Activated CD4-positive, CD25-positive, alpha-beta regulatory T cell (primary cell): ENCODE measurements at regions not wholly inside any gene's neighbourhood (a gene's known extent, or its start where the extent isn't known, plus 50 kb on each side); places are given as distances from the start of the nearest gene placed in this dataset.

Experiments used
- DNase-seq, 4 experiments: peaks; one replicate each; lab custom pipeline; 2025; lab: John Stamatoyannopoulos, UW

DNA sequence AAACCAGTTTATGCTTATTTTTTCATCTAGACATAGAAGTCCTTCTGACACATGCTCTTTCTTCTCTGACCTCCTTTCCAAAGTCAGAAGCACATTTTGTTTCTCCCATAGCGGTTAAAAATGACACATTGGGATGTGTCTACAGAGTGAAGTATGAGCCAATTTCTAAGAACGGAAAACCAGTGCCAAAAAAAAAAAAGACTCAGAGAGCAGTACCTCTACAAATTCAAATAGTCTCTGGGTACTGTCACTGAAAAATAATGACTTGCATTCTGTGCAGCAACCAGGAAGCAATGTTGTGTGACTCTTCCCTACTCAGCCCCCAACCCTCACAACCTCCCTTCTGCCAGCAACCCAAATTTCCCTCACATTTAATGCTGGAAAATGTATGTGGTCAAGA, 145.5 kb upstream of the PMFBP1 start:
- no peak for DNase-seq

DNA sequence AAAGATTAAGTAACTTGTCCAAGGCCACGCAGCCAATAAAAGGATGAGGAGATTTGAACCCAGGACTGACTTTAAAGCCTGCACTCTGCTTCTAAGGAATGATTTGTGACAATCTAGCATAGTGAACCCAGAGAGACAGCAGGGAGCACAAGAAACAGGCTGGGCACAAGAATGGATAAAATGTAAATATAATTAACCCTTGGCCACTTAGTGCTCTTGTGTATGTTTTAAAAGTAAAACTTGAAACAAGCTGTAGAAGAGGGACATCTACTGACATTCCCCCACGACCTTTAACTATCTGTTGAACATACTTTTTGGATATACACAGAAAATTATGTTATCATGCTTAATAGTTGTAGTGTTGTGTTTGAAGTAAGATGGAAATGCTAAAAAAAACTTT, 141.9 kb upstream of the PMFBP1 start:
- no peak for DNase-seq

DNA sequence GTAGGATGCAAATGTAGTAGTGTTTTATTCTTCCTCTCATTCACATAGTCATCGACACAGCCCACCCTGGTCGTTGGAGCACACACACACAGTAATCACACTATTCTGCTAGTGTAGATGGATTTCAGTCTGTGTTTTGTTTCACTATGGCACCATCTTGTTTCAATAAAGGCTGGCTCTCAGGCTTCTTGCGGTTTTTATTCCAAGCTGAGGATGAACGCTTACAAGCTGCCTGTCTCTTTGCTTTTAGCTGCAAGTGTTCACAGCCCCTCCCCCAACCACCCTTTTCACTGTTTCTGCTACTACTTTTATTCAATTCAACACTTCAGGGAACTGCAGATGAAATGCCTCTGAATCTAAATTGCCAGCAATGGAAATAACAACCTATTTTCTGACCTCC, 140.9 kb upstream of the PMFBP1 start:
- no peak for DNase-seq

DNA sequence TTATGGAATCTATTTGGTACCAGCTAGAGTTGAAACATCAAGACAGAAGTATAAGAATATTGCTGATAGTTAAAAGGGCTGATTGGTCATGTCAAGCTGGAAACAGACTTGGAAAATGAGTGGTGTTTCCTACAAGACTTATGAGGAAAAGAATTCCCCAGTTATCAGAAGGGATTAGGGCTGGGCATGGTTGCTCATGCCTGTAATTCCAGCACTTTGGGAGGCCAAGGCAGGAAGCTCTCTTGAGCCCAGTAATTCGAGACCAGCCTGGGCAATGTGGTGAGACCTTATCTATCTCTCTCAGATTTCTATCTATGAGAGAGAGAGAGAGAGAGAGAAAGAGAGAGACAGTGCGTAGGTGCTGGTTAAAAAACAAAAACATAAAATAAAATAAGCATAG, 139.5 kb upstream of the PMFBP1 start:
- DNase-seq: no peak

DNA sequence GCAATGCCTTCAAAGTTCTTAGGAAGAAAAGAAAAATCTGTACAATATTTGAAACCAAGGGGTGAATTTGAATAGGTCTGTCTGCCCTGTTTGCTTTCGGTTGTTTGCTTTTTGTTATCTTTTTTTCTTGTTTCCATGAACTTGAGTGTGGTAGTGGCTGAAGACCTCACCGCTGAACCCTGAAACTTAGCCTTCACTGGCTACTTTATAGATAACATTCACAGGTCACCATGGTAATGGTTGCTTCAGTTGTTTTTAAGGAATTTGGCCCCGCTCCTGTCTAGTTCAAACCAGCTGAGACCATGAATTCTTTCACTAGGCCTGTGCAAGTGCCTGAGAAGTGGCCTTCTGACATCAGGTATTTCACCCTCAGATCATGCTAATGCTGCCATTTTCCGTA, 137.0 kb upstream of the PMFBP1 start:
- no peak for DNase-seq

DNA sequence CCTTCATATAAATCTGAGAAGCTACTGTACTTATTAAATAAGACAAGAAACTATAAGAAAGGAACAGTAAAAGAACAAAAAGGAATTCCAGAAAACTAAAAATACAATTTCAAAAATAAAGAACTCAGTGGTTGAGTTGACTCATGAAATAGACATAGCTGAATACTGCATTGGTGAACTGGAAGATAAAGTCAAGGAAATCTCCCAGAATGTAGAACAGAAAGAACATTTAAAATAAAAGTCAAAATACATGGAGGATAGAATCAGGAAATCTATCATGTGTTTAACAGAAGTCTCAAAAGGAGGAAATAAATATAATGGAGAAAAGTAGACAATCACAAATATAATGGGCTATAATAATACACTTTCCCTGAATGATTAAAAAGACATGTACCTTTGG, 136.4 kb upstream of the PMFBP1 start:
- no peak for DNase-seq

DNA sequence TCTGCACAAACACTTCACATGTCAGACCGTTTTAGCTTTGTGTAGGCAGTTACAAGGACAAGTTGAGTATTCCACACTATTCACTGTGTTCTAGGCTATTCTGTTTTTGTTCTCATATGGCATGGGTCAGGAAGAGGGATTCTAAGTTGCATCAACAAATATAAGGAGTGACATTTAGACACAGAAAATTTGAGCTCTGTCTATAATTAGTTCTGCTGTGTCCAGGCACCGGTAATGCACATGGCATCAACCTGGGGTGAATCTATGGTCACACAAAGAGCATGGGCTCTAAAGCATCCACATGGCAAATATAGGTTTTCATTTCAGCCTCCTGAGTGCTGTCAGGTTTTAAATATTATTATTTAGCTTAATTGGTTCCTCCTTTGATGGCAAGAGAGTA, 130.4 kb upstream of the PMFBP1 start:
- DNase-seq: no peak

DNA sequence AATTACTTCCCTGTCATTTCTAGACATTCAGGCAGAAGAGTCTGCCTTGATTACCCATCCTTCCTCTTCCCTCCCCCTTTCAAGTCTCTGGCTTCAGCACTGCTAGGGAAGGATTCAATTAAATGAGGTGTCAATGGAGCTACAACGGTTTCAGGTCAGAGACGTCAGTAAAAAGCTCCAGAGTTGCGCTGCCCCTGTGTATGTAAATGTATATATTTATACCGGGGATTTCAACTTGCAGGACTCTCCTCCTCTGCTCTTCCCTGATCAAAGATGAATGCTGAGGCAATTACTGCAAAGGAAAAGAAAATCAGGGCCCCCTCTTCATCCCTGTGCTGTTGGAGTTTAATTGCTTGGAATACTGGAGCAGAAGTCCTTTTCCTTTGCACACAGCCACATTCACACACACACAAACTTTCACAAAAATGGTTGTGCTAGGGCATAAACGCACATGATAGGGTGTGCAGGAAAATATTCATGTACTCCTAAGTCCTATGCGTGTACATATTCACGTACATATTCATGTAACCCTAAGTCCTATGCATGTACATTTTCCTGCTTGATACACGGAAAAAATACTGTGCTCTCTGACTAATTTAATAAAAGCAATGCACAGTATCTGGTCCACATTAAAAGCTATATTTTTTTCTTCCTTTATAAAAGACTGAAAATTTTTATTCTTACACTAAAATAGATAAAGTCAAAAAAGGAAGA, 129.7 kb upstream of the PMFBP1 start:
- no peak for DNase-seq

DNA sequence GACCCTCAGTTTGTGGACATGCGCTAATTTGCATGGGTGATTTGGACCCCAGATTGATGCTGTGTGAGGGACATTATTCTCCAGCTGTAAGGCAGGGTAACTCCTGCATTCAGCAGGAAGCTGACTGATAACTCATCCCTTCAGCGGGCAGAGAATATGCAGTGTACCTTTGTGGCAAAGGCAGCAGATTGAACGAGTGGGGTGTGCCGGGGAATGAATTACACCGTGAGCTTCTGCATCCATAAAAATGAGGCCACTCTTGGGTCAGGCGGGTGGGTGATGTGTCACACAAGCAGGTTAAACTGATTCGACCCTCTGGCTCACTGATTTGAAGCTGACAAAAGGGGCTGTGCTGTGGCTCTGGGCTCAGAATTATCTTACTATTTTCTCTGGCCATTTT, 128.9 kb upstream of the PMFBP1 start:
- DNase-seq: no peak

DNA sequence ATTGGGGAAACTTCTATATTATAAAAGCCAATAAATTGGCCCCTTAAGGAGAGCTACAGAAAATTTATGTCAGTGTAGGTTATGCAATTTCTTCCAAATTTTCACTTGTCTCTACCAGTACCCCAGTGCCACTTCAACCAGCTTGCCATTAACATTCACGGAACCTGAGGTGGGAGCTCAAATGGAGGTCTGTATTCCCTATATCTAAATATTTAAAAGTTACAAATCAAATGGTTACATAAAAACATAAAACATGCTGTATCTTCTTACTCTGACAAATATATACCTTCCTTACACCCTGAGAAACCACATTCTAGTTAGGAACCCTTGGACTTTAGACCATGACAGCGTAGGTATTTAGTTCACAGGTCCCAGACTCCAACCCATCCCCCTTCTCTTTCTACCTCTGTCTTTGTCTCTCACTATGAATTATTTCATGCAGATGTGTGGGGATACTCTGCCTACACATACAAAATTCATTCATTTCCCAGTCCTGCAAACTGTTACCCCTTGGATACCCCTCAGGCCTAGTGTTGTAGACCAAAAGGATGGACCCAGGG, 127.8 kb upstream of the PMFBP1 start:
- no peak for DNase-seq

DNA sequence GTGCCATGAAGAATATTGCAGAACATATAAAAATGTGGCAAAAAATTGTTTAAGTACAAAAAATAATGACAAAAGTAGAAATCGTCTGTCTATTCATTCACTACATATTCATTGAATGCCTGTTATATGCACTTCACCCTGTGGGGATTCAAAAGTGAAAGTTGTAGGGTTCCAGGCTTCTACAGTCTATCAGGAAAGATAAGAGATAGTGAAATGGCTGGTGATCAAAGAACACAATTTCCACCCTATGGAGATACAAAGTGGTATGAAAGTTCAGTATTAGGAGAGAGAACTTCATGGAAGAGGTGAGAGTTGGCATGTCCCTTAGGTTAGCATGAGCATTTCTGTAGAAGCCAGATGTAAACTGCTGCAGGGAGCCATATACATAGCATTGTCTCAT, 127.0 kb upstream of the PMFBP1 start:
- DNase-seq: no peak

DNA sequence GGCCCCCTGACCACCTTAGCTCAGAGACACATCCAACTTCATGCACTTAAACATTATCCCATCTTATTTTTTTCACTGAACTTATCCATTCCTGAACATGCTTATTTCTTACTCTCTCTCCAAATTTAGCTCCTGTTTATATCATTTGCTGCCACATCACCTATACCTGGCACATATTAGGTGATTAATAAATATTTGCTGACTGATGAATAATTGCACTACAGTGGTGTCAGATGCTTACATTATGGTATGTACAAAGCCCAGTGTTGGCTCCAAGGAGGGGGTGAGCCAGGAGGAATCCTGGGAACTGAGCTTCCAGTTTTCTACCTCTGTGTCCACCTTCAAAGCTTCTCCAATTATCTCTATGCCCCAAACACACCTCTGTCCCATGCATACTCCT, 124.0 kb upstream of the PMFBP1 start:
- no peak for DNase-seq

DNA sequence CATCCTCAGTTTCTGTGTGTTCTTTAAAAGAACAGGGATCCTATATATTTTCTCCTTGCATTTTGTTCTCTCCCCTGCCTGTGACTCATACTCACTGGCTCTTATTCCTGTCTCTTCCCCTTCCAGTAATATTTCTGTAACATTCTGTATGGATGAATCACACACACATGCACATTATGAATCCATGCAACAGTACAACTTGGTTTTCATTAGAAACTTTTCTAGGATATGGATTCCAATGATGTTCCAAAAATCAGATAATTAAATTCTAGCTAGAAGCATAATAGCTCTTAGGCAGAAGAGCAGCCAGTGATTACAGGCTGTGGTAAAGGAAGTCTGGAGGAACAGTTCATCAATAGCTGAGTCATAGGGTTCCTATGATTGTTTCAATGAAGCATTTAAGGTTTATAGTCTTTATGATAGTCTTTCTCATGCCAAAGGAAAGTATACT, 119.6 kb upstream of the PMFBP1 start:
- no peak for DNase-seq

DNA sequence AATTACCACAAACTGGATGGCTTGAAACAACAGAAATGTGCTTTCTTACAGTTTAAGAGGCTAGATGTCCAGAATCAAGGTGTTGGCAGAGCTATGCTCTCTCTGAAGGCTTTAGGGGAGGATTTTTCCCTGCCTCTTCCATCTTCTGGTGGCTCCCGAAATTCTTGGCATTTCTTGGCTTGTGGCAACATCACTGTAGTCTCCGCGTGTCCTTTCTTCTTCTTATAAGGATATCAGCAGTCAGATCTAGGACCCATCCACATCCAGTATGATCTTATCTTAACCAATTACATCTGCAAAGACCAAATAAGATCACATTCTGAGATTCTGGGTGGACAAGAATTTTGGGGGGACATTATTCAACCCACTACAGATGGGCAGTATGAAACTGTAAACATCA, 119.2 kb upstream of the PMFBP1 start:
- no peak for DNase-seq

DNA sequence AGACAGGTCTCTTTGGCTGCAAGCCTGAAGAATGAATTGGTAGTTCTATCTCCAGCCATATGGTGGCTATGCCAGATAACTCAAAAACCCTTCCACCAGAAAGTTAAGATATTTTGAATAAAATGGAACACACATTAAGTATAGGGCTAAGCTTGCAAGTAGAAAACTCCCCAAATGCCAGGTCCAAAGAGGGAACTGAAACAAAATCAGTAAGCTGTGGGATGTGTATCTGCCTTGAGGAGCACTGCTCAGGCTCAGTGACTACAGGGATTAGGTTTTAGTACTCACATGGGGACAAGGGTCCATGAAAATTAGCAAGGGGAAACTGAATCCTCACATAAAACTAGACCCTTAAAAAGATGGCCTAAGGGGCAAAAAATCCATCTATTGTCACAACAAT, 115.7 kb upstream of the PMFBP1 start:
- DNase-seq: no peak

DNA sequence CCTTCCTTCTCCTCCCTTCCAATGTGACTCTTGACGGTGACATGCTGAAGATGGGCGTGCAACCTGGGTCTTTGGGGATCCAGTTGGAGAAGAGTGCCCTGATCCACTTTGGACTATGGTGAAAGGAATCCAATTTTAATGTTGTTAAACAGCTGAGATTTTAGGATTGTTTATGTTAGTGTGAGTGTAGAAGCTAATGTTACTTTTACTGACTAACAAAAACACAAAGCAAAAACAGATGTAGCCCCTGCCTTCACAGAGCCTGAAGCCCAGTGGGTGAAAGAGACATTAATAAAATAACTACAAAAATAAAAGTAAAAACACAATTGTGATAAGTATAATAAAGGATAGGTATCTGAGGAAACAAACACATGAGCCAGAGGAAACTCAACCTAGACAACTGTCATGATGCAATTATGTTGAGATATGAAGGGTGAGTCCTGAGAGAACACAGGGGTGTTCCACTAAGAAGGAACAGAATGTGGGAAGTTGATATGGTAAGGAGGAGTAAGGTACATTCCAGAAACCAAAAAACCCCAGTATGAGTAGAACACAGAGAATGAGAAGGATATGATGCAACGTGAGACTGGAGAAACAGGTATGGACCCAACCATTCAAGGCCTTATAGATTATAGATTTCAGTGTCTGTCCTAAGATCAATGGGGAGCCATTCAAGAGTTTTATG, 115.1 kb upstream of the PMFBP1 start:
- DNase-seq: no peak

DNA sequence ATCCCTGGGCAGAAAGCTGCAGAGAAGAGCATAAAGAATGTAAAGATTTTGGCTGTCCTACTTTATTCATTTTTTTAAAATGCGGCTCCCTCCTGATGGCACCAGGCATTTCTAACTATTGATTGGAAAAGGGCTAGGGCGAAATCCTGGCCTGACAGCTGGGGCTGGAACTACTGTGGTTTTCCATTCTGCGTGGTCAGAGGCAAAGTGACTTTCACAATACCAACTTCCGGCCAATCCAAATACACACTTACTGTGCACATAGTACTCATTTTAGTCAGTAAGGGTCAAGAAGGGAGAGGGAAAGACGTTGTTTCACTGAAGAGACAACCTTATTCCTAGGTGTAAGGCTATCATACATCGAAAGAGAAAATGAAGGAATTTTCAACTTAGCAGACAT, 113.8 kb upstream of the PMFBP1 start:
- no peak for DNase-seq

DNA sequence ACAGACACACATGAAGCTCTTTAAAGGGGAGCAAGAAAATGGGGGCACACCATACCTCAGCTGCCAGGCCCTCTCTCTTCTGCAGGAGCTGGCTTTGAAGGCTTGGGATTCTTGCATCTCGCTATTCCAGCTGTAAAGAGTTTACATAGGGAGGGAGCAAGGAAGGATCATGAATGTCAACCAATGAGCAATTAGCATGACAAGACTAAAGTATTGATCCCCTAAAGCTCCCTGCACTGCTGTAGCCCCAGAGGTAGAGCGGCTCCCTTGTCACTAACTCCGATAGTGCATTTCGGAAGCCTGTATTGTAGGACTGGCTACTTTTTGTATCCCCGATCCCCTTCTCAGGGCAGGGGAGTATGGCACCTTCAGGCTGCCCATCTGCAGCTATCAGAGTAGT, 113.4 kb upstream of the PMFBP1 start:
- DNase-seq: no peak

DNA sequence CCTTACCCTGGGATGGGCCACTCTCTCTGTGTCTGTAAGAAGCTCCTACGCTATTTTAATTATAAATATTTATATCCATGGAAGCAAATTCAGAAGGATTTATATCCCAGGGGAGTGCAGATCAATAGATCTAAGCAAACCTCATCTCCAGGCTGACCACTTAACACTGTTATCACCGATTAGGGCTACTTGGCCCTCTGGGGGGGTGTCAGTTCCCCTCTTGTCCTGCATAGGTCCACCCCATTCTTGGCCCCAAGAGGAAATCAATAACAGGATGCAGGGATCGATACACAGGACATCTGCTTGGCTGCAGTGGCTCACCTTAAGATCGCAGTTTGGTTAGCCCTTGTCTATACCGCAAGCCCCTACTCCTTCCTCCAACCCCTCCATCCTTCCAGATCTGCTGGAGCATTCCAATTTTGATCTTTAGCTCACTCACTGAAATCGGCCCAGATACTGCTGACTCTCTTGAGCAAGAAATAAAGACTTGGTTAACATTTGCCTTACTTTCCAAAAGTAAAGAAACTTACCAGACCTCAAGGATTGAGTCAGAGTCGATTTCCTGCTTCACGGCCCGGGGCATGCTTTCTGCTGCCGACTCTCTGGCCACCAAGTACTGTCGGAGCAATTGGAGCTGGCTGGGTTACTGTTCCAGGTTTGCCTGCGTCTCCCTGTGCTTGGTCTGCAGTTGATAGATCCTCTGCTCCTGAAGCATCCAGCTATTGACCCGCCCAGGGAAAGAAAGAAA, 112.3 kb upstream of the PMFBP1 start:
- no peak for DNase-seq

DNA sequence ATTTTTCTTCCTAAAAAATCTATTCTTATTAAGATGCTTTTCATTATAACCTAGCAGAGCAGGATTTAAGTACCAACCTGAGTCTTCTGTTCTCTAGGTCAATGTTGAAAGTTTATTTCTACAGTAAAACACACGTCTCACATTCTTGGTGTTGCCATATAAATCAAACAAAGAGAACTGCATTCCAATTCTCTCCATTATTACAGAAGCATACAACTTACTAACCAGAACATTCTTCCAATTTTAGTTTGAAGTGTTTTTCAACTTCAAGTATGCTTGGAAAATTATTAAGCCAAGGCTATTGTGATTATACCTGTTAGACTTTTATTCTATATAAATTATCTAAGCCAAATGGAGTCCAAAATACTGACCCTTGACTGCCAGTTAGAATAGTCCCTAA, 110.4 kb upstream of the PMFBP1 start:
- DNase-seq: no peak

DNA sequence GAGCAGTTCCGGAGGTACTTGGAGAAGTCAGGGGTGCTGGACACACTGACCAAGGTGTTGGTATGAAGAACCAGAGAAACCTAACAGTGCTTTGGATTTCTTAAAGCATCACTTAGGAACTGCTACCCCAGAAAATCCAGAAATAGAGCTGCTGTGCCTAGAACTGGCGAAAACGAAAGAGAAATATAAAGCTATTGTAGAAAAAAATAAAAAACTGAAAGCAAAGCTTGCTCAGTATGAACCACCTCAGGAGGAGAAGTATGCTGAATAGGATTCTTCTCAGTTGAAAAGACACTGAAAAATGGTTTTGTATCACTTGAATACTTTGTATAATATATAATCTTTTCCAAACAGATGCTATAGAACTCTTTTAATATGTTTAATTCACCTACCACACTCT, 106.3 kb upstream of the PMFBP1 start:
- DNase-seq: no peak

DNA sequence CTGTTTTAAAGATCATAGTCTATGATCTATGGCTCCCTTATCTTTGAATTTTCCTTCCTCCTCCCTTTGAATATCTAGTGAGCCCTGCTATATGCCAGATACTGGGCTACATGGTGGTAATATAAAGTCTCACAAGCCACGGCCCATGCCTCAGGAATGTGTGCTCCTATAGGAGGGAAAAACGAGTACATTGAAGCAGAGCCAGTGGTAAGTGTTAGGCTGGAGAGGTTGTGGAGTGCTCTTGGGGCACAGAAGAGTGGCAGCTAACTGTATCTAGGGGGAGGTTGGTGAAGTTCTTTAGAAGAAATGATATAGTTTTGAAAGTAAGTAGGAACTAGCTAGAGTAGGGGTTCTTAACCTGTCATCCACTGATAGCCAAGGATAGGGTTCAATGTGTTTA, 105.8 kb upstream of the PMFBP1 start:
- DNase-seq: no peak

DNA sequence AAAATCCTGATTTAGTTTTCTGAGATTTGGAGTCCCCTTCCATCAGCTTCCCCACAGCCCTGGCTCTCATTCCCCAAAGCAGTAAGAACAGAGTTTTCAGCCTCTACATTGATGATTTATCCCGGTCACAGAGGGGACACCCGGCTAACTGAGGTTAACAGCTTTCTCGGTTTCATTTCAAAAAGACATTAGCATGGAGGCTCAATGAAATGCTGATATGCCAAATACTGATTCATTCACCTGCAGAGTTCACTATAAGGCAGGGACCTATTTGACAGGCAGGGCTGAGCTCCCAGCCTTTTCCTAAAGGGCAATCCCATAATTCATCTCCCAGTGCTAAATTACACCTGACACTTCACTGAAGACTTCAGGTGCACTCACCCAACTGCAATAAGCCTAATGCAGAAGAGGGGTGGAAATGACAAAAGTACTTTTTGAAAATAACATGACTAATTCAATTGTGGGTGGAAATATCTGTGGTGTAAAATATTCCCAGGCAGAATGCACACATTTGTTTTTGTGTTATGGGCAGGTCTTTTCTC, 99.8 kb upstream of the PMFBP1 start:
- no peak for DNase-seq
